ENCODE measurements at regions not wholly inside any gene's neighbourhood (a gene's known extent, or its start where the extent isn't known, plus 50 kb on each side); places are given as distances from the start of the nearest gene placed in this dataset.

- intact Hi-C loops (cut with micrococcal nuclease) (no loop called here), in situ Hi-C loops (cut with MboI; ENCODE audit: low sequenced_read_pairs) (no loop called here), dilution Hi-C loops (cut with HindIII; ENCODE audit: low sequenced_read_pairs, unreplicated experiment) (no loop called here)
- DNase-seq (no peak), ATAC-seq (ENCODE audit: low read depth) (no peak)
- H3K9me3 ChIP-seq (ENCODE audit: control insufficient read depth, insufficient read depth, low read length) = peaks cover 21% of the 10 kb centered on the region
- no peaks in the 10 kb centered on the region for H3K4me1 ChIP-seq (ENCODE audit: control insufficient read depth, insufficient read depth, low read length)
- no peaks in the 10 kb centered on the region for H3K9me1 ChIP-seq (ENCODE audit: insufficient read depth, low read length)
- no peak overlapping the region for H4K8ac ChIP-seq (ENCODE audit: low read depth in 2 of 2, low read length in 2 of 2)
- H3K4me2 ChIP-seq (ENCODE audit: low read depth, low read length) = no peak overlapping the region
- H3K56ac ChIP-seq (ENCODE audit: extremely low read depth, insufficient read depth, low read length) = no peak overlapping the region
- H2BK15ac ChIP-seq (ENCODE audit: low read depth, low read length) = no peak overlapping the region
- no peaks in the 10 kb centered on the region for H3K27me3 ChIP-seq (ENCODE audit: control insufficient read depth, insufficient read depth, low read length)
- CTCF ChIA-PET = interaction anchor here (0.8 kb wide), 1 partner anchor 59 kb away, joined by 3 read pairs; no protein-coding TSS in a partner anchor
- no peak overlapping the region for H2BK20ac ChIP-seq (ENCODE audit: low read depth, low read length)
- H2BK120ac ChIP-seq (ENCODE audit: low read depth, low read length) = no peak overlapping the region
- H4K5ac ChIP-seq (ENCODE audit: low read depth, low read length) = no peak overlapping the region
- no peak overlapping the region for H3K9ac ChIP-seq (ENCODE audit: low read depth, low read length)
- POLR2A ChIA-PET (ENCODE audit: unreplicated experiment) = no interaction called here
- no peak overlapping the region for H2AK5ac ChIP-seq (ENCODE audit: low read depth, low read length)
- no peaks in the 10 kb centered on the region for H4K20me1 ChIP-seq (ENCODE audit: insufficient read depth, low read length)
- TF ChIP-seq RAD21 (IDR thresholded peaks at IDR 0.05; ENCODE audit: low read length) (no peak), ELK1 (IDR thresholded peaks at IDR 0.05; ENCODE audit: borderline replicate concordance, low read depth, low read length) (no peak), CHD1 (IDR thresholded peaks at IDR 0.05; ENCODE audit: low read depth, low read length) (no peak), POLR2A (IDR thresholded peaks at IDR 0.05; ENCODE audit: low read depth, low read length) (no peak), USF2 (IDR thresholded peaks at IDR 0.05; ENCODE audit: low read depth, low read length) (no peak), CEBPB (IDR thresholded peaks at IDR 0.05; ENCODE audit: low read depth, low read length) (no peak), NFE2L2 (IDR thresholded peaks at IDR 0.05; ENCODE audit: low read depth, low read length) (no peak), MAFK (IDR thresholded peaks at IDR 0.05; ENCODE audit: low read depth, low read length) (no peak), FOS (IDR thresholded peaks at IDR 0.05; ENCODE audit: low read depth, low read length) (no peak), SMC3 (IDR thresholded peaks at IDR 0.05; ENCODE audit: low read depth, low read length) (no peak), MAZ (IDR thresholded peaks at IDR 0.05; ENCODE audit: borderline replicate concordance, low read depth, low read length) (no peak), RFX5 (IDR thresholded peaks at IDR 0.05; ENCODE audit: low read depth, low read length) (no peak), BHLHE40 (IDR thresholded peaks at IDR 0.05; ENCODE audit: low read depth, low read length) (no peak), MXI1 (IDR thresholded peaks at IDR 0.05; ENCODE audit: borderline replicate concordance, low read depth, low read length) (no peak), CTCF (conservative IDR thresholded peaks at IDR 0.05; ENCODE audit: low read depth, low read length) (no peak), RCOR1 (IDR thresholded peaks at IDR 0.05; ENCODE audit: insufficient replicate concordance, low read length) (no peak)
- no peak overlapping the region for H3K27ac ChIP-seq (ENCODE audit: insufficient read depth, low read length)
- no CpG with 5 or more reads among the region's 7 CpGs for WGBS, 2 experiments (ENCODE audit: extremely low coverage in 2 of 2, insufficient read length in 1 of 2)
- no peak overlapping the region for H3K4ac ChIP-seq (ENCODE audit: low read depth, low read length)
- no peak overlapping the region for H3K18ac ChIP-seq (ENCODE audit: low read depth, low read length)
- H2BK5ac ChIP-seq (ENCODE audit: low read depth, low read length, poor library complexity, severe bottlenecking) = no peak overlapping the region
- no peak overlapping the region for H3K14ac ChIP-seq (replicated peaks; ENCODE audit: low read depth, low read length)
- H2AFZ ChIP-seq (replicated peaks; ENCODE audit: low read length, poor library complexity) = no peak overlapping the region
- H3K36me3 ChIP-seq (ENCODE audit: control insufficient read depth, insufficient read depth, low read length) = no peaks in the 10 kb centered on the region
- H2AK9ac ChIP-seq (replicated peaks; ENCODE audit: low read depth, low read length, poor library complexity) = no peak overlapping the region
- no TSS peak for BruUV-seq (replicated peaks)
- H3K23ac ChIP-seq (ENCODE audit: low read depth, low read length) = no peak overlapping the region
- H3K4me3 ChIP-seq (ENCODE audit: insufficient read depth, low read depth, low read length) = no peak overlapping the region
- H4K91ac ChIP-seq (ENCODE audit: insufficient read depth, low read depth, low read length) = no peak overlapping the region
- no peaks in the 10 kb centered on the region for H3K79me1 ChIP-seq (ENCODE audit: low read depth in 1 of 2, low read length in 2 of 2)
Measured at GRCh38 chr10:1942478-1942877, 205.2 kb upstream of the ADARB2 start.
